HEK293 (cell line): ENCODE measurements at regions not wholly inside any gene's neighbourhood (a gene's known extent, or its start where the extent isn't known, plus 50 kb on each side); places are given as distances from the start of the nearest gene placed in this dataset.

Source experiments
- CTCF ChIP-seq: fragments of 450-650 bp; formaldehyde crosslinking; IDR thresholded peaks from 2 replicates; pipeline ENCODE4 v1.5.1; 2016; ENCODE audit warnings: missing biosample characterization, missing genetic modification characterization
- KLF17 ChIP-seq: fragments of 450-650 bp; formaldehyde crosslinking; IDR thresholded peaks from 2 replicates; pipeline ENCODE4 v1.5.1; 2016; ENCODE audit warnings: missing biosample characterization, missing genetic modification characterization
- ZBTB44 ChIP-seq: fragments of 450-650 bp; IDR thresholded peaks from 2 replicates; pipeline ENCODE4 v1.5.1; 2018; ENCODE audit warnings: missing biosample characterization, mild to moderate bottlenecking, missing genetic modification characterization
- ZNF2 ChIP-seq: fragments of 450-650 bp; formaldehyde crosslinking; IDR thresholded peaks from 2 replicates; pipeline ENCODE4 v1.5.1; 2016; ENCODE audit warnings: missing biosample characterization, missing genetic modification characterization
- ZNF292 ChIP-seq: fragments of 450-650 bp; formaldehyde crosslinking; IDR thresholded peaks from 2 replicates; pipeline ENCODE4 v1.5.1; 2016; ENCODE audit warnings: low read depth, missing biosample characterization, missing genetic modification characterization, borderline replicate concordance
- ZNF473 ChIP-seq: fragments of 450-650 bp; formaldehyde crosslinking; IDR thresholded peaks from 2 replicates; pipeline ENCODE4 v1.5.1; 2017; ENCODE audit warnings: missing biosample characterization, missing genetic modification characterization
- ZNF48 ChIP-seq: fragments of 450-650 bp; formaldehyde crosslinking; IDR thresholded peaks from 2 replicates; pipeline ENCODE4 v1.5.1; 2016; ENCODE audit warnings: missing biosample characterization, missing genetic modification characterization
- ZNF488 ChIP-seq: fragments of 450-650 bp; formaldehyde crosslinking; IDR thresholded peaks from 2 replicates; pipeline ENCODE4 v1.5.1; 2016; ENCODE audit warnings: missing biosample characterization, missing genetic modification characterization
- ZNF530 ChIP-seq: fragments of 450-650 bp; formaldehyde crosslinking; IDR thresholded peaks from 2 replicates; pipeline ENCODE4 v1.5.1; 2016; ENCODE audit warnings: low read depth, missing biosample characterization, missing genetic modification characterization
- ZNF654 ChIP-seq: fragments of 450-650 bp; formaldehyde crosslinking; IDR thresholded peaks from 2 replicates; pipeline ENCODE4 v1.5.1; 2016; ENCODE audit warnings: low read depth, missing biosample characterization, missing genetic modification characterization
- ZNF658 ChIP-seq: fragments of 450-650 bp; formaldehyde crosslinking; IDR thresholded peaks from 2 replicates; pipeline ENCODE4; 2016; ENCODE audit warnings: missing biosample characterization, missing genetic modification characterization
- ZSCAN4 ChIP-seq: fragments of 450-650 bp; formaldehyde crosslinking; IDR thresholded peaks from 2 replicates; pipeline ENCODE4 v1.5.1; 2017; ENCODE audit warnings: missing biosample characterization, missing genetic modification characterization

GRCh38 chr14:22414876-22415604 lies 174.0 kb downstream of the DAD1 start:
- TF ChIP-seq ZNF292 (tag by site-specific recombination): no peak
- TF ChIP-seq ZNF654: no peak
- no peak for TF ChIP-seq ZNF488 (tag by site-specific recombination)
- no peak for TF ChIP-seq ZNF658
- no peak for TF ChIP-seq ZNF473 (tag by site-specific recombination)
- no peak for TF ChIP-seq ZBTB44 (tag by site-specific recombination)
- no peak for TF ChIP-seq ZNF2 (tag by site-specific recombination)
- no peak for TF ChIP-seq ZNF530 (tag by site-specific recombination)
- no peak for TF ChIP-seq ZNF48 (tag by site-specific recombination)
- TF ChIP-seq ZSCAN4 (tag by site-specific recombination): no peak
- no peak for TF ChIP-seq CTCF (tag by site-specific recombination)
- TF ChIP-seq KLF17 (tag by site-specific recombination): no peak
